Fibroblast of villous mesenchyme (primary cell): ENCODE measurements at regions not wholly inside any gene's neighbourhood (a gene's known extent, or its start where the extent isn't known, plus 50 kb on each side); places are given as distances from the start of the nearest gene placed in this dataset.

ENCODE experiments used
- DNase-seq: peaks from one replicate; pipeline ENCODE4 v3.0.0-alpha.2; 2010; ENCODE audit warnings: low read depth
- H3K4me3 ChIP-seq: 2 replicates; pipeline ENCODE4 v1.5.1; 2011; ENCODE audit warnings: low read depth, mild to moderate bottlenecking, low read length
- TF ChIP-seq, protein P1 (sequence below): IDR thresholded peaks from 2 replicates; pipeline ENCODE4 v1.5.1; 2012; ENCODE audit warnings: low read depth, mild to moderate bottlenecking, low read length; ENCODE audit not compliant: insufficient read depth

- DNase-seq: no peak
- TF ChIP-seq, protein P1, sequence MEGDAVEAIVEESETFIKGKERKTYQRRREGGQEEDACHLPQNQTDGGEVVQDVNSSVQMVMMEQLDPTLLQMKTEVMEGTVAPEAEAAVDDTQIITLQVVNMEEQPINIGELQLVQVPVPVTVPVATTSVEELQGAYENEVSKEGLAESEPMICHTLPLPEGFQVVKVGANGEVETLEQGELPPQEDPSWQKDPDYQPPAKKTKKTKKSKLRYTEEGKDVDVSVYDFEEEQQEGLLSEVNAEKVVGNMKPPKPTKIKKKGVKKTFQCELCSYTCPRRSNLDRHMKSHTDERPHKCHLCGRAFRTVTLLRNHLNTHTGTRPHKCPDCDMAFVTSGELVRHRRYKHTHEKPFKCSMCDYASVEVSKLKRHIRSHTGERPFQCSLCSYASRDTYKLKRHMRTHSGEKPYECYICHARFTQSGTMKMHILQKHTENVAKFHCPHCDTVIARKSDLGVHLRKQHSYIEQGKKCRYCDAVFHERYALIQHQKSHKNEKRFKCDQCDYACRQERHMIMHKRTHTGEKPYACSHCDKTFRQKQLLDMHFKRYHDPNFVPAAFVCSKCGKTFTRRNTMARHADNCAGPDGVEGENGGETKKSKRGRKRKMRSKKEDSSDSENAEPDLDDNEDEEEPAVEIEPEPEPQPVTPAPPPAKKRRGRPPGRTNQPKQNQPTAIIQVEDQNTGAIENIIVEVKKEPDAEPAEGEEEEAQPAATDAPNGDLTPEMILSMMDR: no peak
- H3K4me3 ChIP-seq: no peak overlapping the region
Observed at GRCh38 chr2:217305882-217306281, 446.0 kb upstream of the TNP1 start.

DNA sequence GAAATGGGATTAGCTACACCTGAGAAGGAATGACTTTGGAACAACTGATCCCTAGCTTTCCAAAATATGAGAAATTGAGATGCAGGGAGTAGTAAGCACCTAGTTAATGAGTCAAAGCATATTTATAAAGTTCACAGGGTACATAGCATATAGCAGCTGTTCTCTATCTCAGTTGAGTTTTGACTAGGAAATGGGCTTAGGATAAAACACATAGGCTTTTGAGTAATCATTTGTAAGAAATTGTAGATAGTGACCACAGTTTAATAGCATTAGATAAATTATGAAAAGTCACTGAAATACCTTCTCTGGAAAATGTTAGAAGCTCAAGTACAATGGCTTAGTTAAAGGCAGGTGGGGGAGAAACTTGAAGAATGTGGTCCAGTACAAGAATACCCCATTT is 444.7 kb upstream of the TNP1 start:
- DNase-seq: peak; percentile 63
- TF ChIP-seq, protein P1: no peak
- H3K4me3 ChIP-seq: no peak overlapping the region

GRCh38 chr2:217302856-217303255 is 443.0 kb upstream of the TNP1 start:
- no peak for DNase-seq
- H3K4me3 ChIP-seq: no peak overlapping the region
- TF ChIP-seq, protein P1: no peak

DNA sequence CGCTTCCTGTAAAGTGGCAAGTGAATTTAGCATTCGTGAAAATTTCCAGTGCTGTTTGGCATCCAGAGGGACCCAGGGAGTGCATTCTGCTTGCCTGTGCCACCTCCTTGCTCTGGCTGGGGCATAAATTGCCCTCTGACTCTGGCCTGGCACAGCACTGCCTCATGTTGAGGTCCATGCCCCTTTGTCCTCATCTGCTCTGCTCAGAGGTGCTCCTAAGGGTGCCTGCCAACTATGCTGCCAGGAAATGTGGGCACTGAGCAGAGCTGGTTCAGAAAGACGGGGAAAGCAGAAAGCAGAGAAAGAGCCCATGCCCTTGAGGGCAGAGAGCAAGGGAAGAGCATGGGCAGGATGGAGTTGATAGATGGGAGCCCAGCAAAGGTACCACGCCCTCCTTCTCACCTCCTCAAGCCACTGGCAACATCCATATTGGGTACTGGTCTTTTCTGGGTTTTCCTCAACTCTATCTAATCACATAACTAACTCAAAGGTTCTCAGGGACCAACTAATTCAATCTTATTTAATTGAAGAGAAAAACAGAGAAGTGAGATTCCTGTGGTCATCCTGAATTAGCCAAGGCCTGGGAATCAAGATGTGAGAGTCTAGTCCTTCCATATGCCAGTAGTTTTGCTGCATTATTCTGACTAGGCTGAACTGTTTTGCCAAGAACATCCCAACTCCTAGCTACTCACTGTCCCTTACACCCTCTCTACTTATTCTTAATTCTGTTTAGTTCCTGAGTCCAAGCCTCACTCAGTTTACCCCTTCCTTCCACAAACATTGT is 441.5 kb upstream of the TNP1 start:
- DNase-seq: no peak

DNA sequence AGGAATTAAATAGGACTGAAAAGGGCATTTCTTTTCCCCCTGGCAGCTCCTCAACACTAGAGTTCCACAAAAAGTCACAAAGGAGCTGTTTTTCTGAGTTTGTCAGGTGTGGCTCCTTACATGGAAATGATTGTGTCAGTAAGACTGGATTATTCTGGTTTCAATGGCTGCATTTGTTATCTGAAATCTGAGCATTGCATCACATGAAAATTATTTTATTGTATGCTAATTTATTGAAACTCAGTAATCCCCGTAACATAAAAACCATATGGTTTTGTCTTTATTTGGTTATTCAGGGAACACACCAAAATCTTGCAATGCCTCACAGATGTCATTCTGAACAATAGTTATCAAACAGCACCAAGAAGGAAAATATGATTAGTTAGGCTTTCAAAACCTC is 439.7 kb upstream of the TNP1 start:
- no peak overlapping the region for H3K4me3 ChIP-seq
- TF ChIP-seq, protein P1: no peak
- DNase-seq: no peak

More for the DNA sequence above, 441.5 kb upstream of the TNP1 start:
- H3K4me3 ChIP-seq: no peak overlapping the region
- TF ChIP-seq, protein P1: no peak

- H3K4me3 ChIP-seq: no peak overlapping the region
- no peak for DNase-seq
- TF ChIP-seq, protein P1: no peak
Observed at GRCh38 chr2:217297096-217297495, 437.2 kb upstream of the TNP1 start.

GRCh38 chr2:217294818-217295217 is 435.0 kb upstream of the TNP1 start:
- no peak for DNase-seq
- TF ChIP-seq, protein P1: no peak
- no peak overlapping the region for H3K4me3 ChIP-seq
